Testis (tissue), 2 donors: ENCODE measurements at regions not wholly inside any gene's neighbourhood (a gene's known extent, or its start where the extent isn't known, plus 50 kb on each side); places are given as distances from the start of the nearest gene placed in this dataset.

Experiments
- DNase-seq: peaks from one replicate; pipeline ENCODE4 v3.0.0-alpha.2; 2019
- H3K27ac ChIP-seq, 2 donors: fragments of 200-600 bp; sonication (generic); one replicate each; pipeline ENCODE4 v1.5.1; 2019
- H3K27me3 ChIP-seq: fragments of 200-600 bp; sonication (generic); one replicate; pipeline ENCODE4 v1.5.1; 2019
- H3K36me3 ChIP-seq: fragments of 200-600 bp; sonication (generic); one replicate; pipeline ENCODE4 v1.5.1; 2017; ENCODE audit warnings: low read depth; ENCODE audit errors: missing control alignments
- H3K4me1 ChIP-seq: fragments of 200-600 bp; sonication (generic); one replicate; pipeline ENCODE4 v1.5.1; 2019
- H3K4me3 ChIP-seq, 2 donors: fragments of 200-600 bp; sonication (generic); one replicate each; pipeline ENCODE4 v1.5.1; 2017 to 2019
- H3K9me3 ChIP-seq: fragments of 200-600 bp; sonication (generic); one replicate; pipeline ENCODE4 v1.5.1; 2017
- CTCF ChIP-seq, 3 experiments: fragments of 450-650 bp in 2 of 3; fragments of 200-600 bp in 1 of 3; sonication (generic) in 1 of 3; IDR thresholded peaks; one replicate each; pipeline ENCODE4 v1.5.1; 2016 to 2019; ENCODE audit warnings: antibody characterized with exemption in 3 of 3, mild to moderate bottlenecking in 2 of 3, moderate library complexity in 1 of 3
- POLR2A ChIP-seq: fragments of 450-650 bp; IDR thresholded peaks from one replicate; pipeline ENCODE4 v1.6.1; 2017; ENCODE audit warnings: antibody characterized with exemption, mild to moderate bottlenecking, moderate library complexity
- WGBS, 2 donors: methylation state at CpG; one replicate each; pipeline ENCODE4 v1.1.5; 2018; 5-methylcytosine and 5-hydroxymethylcytosine counted together
- intact Hi-C: fragments of 100-400 bp; cut with DNase I; formaldehyde crosslinking; loops from one replicate; pipeline ENCODE4 v1.15.1; 2023; ENCODE audit warnings: low total_unique reads

GRCh38 chr3:101095693-101096430 lies 102.6 kb upstream of the ABI3BP start:
- Histone ChIP-seq H3K4me1 (no peaks in the 10 kb centered on the region), H3K27me3 (no peaks in the 10 kb centered on the region), H3K9me3 (no peaks in the 10 kb centered on the region), H3K4me3 (no peak overlapping the region), H3K27ac (no peak overlapping the region), H3K36me3 (no peaks in the 10 kb centered on the region)
- no peak for DNase-seq
- 79 to 84% methylated on average over 5 of the region's 5 CpGs for WGBS, 2 donors
- no peak for TF ChIP-seq CTCF (IDR thresholded peaks at IDR 0.05)
- TF ChIP-seq POLR2A: no peak
- intact Hi-C loops: no loop called here

DNA sequence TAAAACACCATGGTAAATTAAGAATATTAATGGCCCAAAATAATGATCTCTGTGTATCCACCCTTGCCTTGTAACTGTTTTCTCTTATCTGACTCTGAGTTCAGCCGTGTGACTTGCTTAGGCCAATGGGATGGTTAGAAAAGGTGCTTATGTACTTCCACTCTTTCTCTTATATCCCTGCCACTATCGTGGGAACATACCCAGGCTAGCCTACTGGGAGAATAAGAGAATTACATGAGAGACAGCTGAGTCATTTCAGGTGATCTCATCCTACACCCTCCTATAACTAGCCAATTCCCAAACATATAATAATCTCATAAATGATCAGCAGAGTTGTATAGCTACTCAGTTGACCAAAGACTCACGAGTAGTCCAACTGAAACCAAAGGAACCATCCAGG lies 98.3 kb upstream of the ABI3BP start:
- TF ChIP-seq CTCF (IDR thresholded peaks at IDR 0.05): no peak
- no peak for TF ChIP-seq POLR2A
- intact Hi-C loops: no loop called here
- H3K4me1 ChIP-seq: no peaks in the 10 kb centered on the region
- H3K4me3 ChIP-seq: no peak overlapping the region
- H3K36me3 ChIP-seq: no peaks in the 10 kb centered on the region
- no peaks in the 10 kb centered on the region for H3K27me3 ChIP-seq
- H3K9me3 ChIP-seq: no peaks in the 10 kb centered on the region
- no peak for DNase-seq
- H3K27ac ChIP-seq: no peak overlapping the region
- WGBS, 2 donors: 88 to 99% methylated on average over 3 of the region's 3 CpGs

DNA sequence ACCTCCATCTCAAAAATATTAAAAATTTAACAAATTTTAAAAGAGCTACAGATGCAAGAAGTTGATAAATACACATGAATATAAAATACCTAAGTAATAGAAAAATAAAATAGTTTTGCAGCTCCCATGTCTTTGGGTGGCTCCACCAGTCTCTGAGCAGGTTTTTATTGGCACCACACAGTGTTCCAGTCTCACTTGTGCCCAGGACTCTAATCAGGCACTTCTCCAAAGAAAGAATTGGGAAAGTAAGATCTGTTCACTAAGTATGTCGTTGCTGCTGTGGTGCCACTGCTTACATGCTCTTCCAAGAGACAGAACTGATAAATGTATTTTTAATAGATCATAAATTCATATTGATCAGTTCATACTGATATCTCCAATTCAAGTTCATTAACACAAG lies 92.5 kb upstream of the ABI3BP start:
- Histone ChIP-seq H3K9me3 (no peaks in the 10 kb centered on the region), H3K27me3 (no peaks in the 10 kb centered on the region), H3K27ac (no peak overlapping the region), H3K4me3 (no peak overlapping the region), H3K36me3 (no peaks in the 10 kb centered on the region), H3K4me1 (no peaks in the 10 kb centered on the region)
- WGBS, 2 donors: 72 to 80% methylated on average over 1 of the region's 1 CpG
- DNase-seq: no peak
- intact Hi-C loops: no loop called here
- TF ChIP-seq POLR2A: no peak
- TF ChIP-seq CTCF (IDR thresholded peaks at IDR 0.05): no peak

DNA sequence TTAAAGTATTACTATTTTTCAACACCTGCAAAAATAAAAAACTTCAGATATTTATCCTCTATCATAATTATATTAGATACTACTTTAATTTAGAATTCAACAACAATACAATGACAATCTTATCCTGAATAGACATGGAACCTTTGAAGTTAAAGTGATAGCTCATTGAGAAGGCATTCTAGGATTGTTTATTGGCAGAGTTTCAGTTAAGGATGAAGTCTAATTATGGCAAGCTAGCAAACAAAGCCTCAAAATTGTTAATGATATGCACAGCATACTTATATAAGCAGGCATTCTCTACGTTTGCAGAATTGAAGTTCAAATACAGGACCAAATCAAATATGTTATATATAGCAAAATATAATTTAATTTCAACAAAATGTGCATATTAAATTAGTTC lies 91.2 kb upstream of the ABI3BP start:
- WGBS, 2 donors: 73 to 86% methylated on average over 1 of the region's 1 CpG
- Histone ChIP-seq H3K27ac (no peak overlapping the region), H3K4me3 (no peak overlapping the region), H3K4me1 (no peaks in the 10 kb centered on the region), H3K9me3 (no peaks in the 10 kb centered on the region), H3K27me3 (no peaks in the 10 kb centered on the region), H3K36me3 (no peaks in the 10 kb centered on the region)
- no peak for DNase-seq
- no peak for TF ChIP-seq POLR2A
- no peak for TF ChIP-seq CTCF (IDR thresholded peaks at IDR 0.05)
- intact Hi-C loops: no loop called here

DNA sequence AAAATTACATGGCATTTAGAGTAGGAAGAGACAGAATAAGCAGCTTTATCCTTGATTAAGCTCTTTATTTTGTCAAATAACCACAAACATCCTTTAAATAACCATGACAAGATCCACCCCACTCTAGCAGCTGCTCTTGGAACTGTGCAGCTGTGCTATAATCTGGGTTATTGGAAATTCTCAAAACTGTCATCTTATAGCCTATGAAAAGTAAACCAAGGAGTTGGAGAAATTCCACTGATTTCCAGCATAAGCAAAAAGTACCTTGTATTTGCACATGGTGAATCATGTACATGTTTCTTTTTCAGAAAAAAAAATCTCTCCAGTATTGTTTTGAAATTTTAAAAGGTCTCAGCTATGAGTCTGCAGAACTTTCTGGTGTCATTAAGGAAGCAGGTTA lies 88.8 kb upstream of the ABI3BP start:
- no peak for TF ChIP-seq CTCF (IDR thresholded peaks at IDR 0.05)
- no peak for TF ChIP-seq POLR2A
- no peaks in the 10 kb centered on the region for H3K9me3 ChIP-seq
- DNase-seq: no peak
- no peaks in the 10 kb centered on the region for H3K4me1 ChIP-seq
- H3K4me3 ChIP-seq: no peak overlapping the region
- H3K27me3 ChIP-seq: no peaks in the 10 kb centered on the region
- no peak overlapping the region for H3K27ac ChIP-seq
- H3K36me3 ChIP-seq: no peaks in the 10 kb centered on the region
- intact Hi-C loops: no loop called here
